HL-60 (cell line): ENCODE measurements at regions not wholly inside any gene's neighbourhood (a gene's known extent, or its start where the extent isn't known, plus 50 kb on each side); places are given as distances from the start of the nearest gene placed in this dataset.

Source experiments
- DNase-seq, 2 experiments: peaks; one replicate each; pipeline ENCODE4 v3.0.0-alpha.2; 2010 to 2020; ENCODE audit warnings: low read depth in 1 of 2, low spot score in 1 of 2
- H3K27ac ChIP-seq: fragments of 250-450 bp; sonication (Bioruptor Pico); replicated peaks from 2 replicates; pipeline ENCODE4 v1.5.1; 2020; ENCODE audit warnings: mild to moderate bottlenecking, moderate library complexity
- H3K27me3 ChIP-seq: fragments of 250-450 bp; sonication (Bioruptor Pico); 2 replicates; pipeline ENCODE4 v1.5.1; 2021; ENCODE audit warnings: mild to moderate bottlenecking, moderate library complexity; ENCODE audit not compliant: insufficient read depth, poor library complexity, severe bottlenecking
- H3K4me3 ChIP-seq: replicated peaks from 2 replicates; pipeline ENCODE4 v1.5.1; 2011; ENCODE audit warnings: mild to moderate bottlenecking, control low read depth, low read length; ENCODE audit not compliant: insufficient read depth
- GABPA ChIP-seq: IDR thresholded peaks from 2 replicates; pipeline ENCODE4 v1.6.1; 2012; ENCODE audit warnings: low read depth
- POLR2AphosphoS5 ChIP-seq: IDR thresholded peaks from 2 replicates; pipeline ENCODE4 v1.6.1; 2012; ENCODE audit warnings: low read depth
- SPI1 ChIP-seq: IDR thresholded peaks from 2 replicates; pipeline ENCODE4 v1.6.1; 2012; ENCODE audit warnings: low read depth, mild to moderate bottlenecking, borderline replicate concordance
- TF ChIP-seq, protein P1 (sequence below): IDR thresholded peaks from one replicate; pipeline ENCODE4 v1.5.1; 2011; ENCODE audit warnings: low read length, control low read depth, inconsistent platforms; ENCODE audit not compliant: insufficient read depth
- TF ChIP-seq, protein P2 (sequence below): IDR thresholded peaks from 2 replicates; pipeline ENCODE4 v1.6.1; 2012; ENCODE audit warnings: low read depth; ENCODE audit not compliant: insufficient replicate concordance

DNA sequence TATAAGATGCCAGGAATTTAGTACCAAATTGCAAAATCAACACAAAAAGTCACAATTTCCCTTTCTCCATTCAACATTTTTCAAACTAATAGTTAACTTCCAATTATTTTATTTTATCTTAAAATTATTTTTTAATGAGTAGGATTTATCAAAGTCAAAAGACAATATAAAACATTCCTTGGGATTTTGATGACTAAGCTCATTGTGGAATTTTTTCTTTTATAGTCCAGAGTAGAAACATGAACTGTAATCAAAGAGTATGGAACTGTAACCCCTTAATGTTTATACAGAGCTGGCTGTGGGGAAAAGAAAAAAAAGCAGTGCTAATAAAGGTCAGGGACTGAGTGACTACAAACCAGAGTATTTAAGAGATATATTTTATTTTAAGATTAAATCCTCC lies 368.6 kb upstream of the CPXCR1 start:
- H3K4me3 ChIP-seq = no peak overlapping the region
- TF ChIP-seq POLR2AphosphoS5 = no peak
- no peak for TF ChIP-seq SPI1
- TF ChIP-seq, protein P1, sequence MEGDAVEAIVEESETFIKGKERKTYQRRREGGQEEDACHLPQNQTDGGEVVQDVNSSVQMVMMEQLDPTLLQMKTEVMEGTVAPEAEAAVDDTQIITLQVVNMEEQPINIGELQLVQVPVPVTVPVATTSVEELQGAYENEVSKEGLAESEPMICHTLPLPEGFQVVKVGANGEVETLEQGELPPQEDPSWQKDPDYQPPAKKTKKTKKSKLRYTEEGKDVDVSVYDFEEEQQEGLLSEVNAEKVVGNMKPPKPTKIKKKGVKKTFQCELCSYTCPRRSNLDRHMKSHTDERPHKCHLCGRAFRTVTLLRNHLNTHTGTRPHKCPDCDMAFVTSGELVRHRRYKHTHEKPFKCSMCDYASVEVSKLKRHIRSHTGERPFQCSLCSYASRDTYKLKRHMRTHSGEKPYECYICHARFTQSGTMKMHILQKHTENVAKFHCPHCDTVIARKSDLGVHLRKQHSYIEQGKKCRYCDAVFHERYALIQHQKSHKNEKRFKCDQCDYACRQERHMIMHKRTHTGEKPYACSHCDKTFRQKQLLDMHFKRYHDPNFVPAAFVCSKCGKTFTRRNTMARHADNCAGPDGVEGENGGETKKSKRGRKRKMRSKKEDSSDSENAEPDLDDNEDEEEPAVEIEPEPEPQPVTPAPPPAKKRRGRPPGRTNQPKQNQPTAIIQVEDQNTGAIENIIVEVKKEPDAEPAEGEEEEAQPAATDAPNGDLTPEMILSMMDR = no peak
- TF ChIP-seq, protein P2, sequence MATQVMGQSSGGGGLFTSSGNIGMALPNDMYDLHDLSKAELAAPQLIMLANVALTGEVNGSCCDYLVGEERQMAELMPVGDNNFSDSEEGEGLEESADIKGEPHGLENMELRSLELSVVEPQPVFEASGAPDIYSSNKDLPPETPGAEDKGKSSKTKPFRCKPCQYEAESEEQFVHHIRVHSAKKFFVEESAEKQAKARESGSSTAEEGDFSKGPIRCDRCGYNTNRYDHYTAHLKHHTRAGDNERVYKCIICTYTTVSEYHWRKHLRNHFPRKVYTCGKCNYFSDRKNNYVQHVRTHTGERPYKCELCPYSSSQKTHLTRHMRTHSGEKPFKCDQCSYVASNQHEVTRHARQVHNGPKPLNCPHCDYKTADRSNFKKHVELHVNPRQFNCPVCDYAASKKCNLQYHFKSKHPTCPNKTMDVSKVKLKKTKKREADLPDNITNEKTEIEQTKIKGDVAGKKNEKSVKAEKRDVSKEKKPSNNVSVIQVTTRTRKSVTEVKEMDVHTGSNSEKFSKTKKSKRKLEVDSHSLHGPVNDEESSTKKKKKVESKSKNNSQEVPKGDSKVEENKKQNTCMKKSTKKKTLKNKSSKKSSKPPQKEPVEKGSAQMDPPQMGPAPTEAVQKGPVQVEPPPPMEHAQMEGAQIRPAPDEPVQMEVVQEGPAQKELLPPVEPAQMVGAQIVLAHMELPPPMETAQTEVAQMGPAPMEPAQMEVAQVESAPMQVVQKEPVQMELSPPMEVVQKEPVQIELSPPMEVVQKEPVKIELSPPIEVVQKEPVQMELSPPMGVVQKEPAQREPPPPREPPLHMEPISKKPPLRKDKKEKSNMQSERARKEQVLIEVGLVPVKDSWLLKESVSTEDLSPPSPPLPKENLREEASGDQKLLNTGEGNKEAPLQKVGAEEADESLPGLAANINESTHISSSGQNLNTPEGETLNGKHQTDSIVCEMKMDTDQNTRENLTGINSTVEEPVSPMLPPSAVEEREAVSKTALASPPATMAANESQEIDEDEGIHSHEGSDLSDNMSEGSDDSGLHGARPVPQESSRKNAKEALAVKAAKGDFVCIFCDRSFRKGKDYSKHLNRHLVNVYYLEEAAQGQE = no peak
- no peak for TF ChIP-seq GABPA
- H3K27me3 ChIP-seq = no peaks in the 10 kb centered on the region
- H3K27ac ChIP-seq = no peak overlapping the region
- DNase-seq = no peak

- Histone ChIP-seq H3K27me3 (no peaks in the 10 kb centered on the region), H3K4me3 (no peak overlapping the region), H3K27ac (no peak overlapping the region)
- no peak for DNase-seq
- TF ChIP-seq, protein P1 = no peak
- TF ChIP-seq GABPA = no peak
- no peak for TF ChIP-seq POLR2AphosphoS5
- TF ChIP-seq, protein P2 = no peak
- no peak for TF ChIP-seq SPI1
Measured at GRCh38 chrX:88397551-88397950, 349.5 kb upstream of the CPXCR1 start.

DNA sequence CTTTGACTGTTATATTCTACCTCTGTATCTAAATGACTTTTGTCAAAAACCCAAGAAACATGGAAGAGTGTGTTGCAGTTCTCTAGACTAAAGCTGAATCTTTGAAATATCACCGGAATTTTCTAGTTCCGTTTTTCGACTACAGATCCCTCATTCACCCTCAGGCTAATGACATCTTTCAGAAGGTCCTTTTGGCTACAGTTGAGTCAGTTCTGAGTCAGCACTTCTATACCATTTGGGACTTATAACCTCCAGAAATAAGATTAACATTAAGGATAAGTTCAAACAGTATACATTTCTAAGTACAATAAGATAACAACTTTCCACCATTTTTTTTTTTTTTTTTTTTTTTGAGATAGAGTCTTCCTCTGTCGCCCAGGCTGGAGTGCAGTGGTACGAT lies 331.0 kb upstream of the CPXCR1 start:
- TF ChIP-seq, protein P2 = no peak
- TF ChIP-seq, protein P1 = no peak
- TF ChIP-seq SPI1 = no peak
- TF ChIP-seq GABPA = no peak
- no peak for TF ChIP-seq POLR2AphosphoS5
- no peak for DNase-seq
- Histone ChIP-seq H3K4me3 (no peak overlapping the region), H3K27ac (no peak overlapping the region), H3K27me3 (no peaks in the 10 kb centered on the region)
